Loucy (cell line): ENCODE measurements at regions not wholly inside any gene's neighbourhood (a gene's known extent, or its start where the extent isn't known, plus 50 kb on each side); places are given as distances from the start of the nearest gene placed in this dataset.

Experiments used
- CTCF ChIP-seq: fragments of 200-600 bp; sonication (generic); conservative IDR thresholded peaks from 2 replicates; pipeline ENCODE4 v1.5.1; 2014; ENCODE audit warnings: mild to moderate bottlenecking, antibody characterized with exemption, low read length
- EZH2phosphoT487 ChIP-seq: fragments of 200-600 bp; IDR thresholded peaks from 2 replicates; pipeline ENCODE4 v1.6.1; 2018; ENCODE audit warnings: antibody characterized with exemption, mild to moderate bottlenecking, moderate library complexity, borderline replicate concordance

- no peak for TF ChIP-seq EZH2phosphoT487
- no peak for TF ChIP-seq CTCF
Observed at GRCh38 chr2:70360661-70361270, 58.9 kb upstream of the FAM136A start.
